ENCODE measurements at regions not wholly inside any gene's neighbourhood (a gene's known extent, or its start where the extent isn't known, plus 50 kb on each side); places are given as distances from the start of the nearest gene placed in this dataset.
"Not testable (repeated sequence)": the region's sequence is repeated elsewhere in the genome, so short reads cannot be mapped to it uniquely, and the experiment has no call there.

GRCh38 chr11:71638801-71639519, 56.3 kb upstream of the KRTAP5-11 start:
- peak; percentile 31 to 85 (median 60) for TF ChIP-seq CTCF (IDR thresholded peaks at IDR 0.05)
- TF ChIP-seq POLR2A (IDR thresholded peaks at IDR 0.05): not testable (repeated sequence)

Measured in esophagus squamous epithelium (tissue), 4 donors.